ENCODE measurements at regions not wholly inside any gene's neighbourhood (a gene's known extent, or its start where the extent isn't known, plus 50 kb on each side); places are given as distances from the start of the nearest gene placed in this dataset.

DNA sequence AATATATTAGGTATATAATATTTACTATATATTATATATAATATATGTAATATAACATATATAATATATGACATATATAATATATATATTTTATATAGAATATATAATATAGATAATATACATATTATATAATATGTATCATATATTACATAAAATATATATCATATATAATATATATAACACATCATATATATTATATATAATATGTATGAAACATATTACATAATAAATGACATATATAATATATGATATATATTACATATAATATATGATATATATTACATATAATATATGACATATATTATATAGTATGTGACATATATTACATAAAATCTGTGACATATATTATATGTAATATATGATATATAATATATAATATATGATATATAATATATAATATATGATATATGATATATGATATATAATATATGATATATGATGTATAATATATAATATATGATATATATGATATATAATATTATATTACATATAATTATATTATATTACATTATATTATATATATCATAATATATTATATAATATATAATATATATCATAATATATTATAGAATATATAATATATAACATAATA lies 119.5 kb upstream of the RIMBP3 start (continued):
- TF ChIP-seq, protein P1, sequence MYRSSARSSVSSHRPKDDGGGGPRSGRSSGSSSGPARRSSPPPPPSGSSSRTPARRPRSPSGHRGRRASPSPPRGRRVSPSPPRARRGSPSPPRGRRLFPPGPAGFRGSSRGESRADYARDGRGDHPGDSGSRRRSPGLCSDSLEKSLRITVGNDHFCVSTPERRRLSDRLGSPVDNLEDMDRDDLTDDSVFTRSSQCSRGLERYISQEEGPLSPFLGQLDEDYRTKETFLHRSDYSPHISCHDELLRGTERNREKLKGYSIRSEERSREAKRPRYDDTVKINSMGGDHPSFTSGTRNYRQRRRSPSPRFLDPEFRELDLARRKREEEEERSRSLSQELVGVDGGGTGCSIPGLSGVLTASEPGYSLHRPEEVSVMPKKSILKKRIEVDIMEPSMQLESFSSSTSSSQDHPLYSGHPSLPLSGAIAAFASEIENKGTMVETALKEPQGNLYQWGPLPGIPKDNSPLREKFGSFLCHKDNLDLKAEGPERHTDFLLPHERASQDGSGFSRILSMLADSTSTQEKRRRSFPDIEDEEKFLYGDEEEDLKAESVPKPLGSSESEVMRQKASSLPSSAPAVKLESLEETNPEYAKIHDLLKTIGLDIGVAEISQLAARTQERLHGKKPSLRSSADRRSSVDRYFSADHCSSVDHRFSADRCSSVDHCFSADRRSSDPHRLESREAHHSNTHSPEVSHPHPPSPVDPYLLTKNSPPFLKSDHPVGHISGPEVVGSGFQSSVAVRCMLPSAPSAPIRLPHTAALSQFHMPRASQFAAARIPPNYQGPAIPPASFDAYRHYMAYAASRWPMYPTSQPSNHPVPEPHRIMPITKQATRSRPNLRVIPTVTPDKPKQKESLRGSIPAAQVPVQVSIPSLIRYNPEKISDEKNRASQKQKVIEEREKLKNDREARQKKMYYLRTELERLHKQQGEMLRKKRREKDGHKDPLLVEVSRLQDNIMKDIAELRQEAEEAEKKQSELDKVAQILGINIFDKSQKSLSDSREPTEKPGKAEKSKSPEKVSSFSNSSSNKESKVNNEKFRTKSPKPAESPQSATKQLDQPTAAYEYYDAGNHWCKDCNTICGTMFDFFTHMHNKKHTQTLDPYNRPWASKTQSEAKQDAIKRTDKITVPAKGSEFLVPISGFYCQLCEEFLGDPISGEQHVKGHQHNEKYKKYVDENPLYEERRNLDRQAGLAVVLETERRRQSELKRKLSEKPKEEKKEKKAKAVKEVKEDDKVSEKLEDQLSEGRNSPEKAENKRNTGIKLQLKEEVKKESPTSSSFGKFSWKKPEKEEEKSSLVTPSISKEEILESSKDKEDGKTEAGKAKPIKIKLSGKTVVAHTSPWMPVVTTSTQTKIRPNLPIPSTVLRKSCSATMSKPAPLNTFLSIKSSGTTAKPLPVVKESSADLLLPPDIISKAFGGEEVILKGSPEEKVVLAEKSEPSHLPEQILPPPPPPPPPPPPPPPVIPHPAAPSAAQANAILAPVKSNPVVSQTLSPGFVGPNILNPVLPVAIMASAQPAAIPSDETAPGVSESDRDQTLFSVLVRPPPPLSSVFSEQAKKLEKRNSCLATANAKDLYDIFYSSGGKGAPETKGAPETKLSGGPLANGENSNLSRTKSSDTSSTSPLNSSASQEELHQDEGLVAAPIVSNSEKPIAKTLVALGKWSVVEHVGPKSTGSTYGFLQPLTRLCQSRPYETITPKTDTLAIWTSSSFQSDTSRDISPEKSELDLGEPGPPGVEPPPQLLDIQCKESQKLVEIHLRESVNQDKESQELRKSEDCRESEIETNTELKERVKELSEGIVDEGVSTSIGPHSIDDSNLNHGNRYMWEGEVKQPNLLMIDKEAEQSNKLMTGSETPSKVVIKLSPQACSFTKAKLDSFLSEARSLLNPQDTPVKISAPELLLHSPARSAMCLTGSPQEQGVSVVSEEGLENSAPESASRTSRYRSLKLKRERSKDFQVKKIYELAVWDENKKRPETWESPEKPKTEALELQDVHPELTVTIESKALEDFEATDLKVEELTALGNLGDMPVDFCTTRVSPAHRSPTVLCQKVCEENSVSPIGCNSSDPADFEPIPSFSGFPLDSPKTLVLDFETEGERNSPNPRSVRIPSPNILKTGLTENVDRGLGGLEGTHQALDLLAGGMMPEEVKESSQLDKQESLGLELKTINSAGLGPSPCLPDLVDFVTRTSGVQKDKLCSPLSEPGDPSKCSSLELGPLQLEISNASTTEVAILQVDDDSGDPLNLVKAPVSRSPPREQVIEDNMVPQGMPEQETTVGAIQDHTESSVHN (IDR thresholded peaks at IDR 0.05; ENCODE audit: borderline replicate concordance in 1 of 2, low read depth in 1 of 2), result no peak
- TF ChIP-seq PHF21A (IDR thresholded peaks at IDR 0.05; ENCODE audit: borderline replicate concordance, low read depth) (no peak), HNRNPUL1 (IDR thresholded peaks at IDR 0.05; ENCODE audit: low read length) (no peak), LEF1 (IDR thresholded peaks at IDR 0.05) (no peak), NCOA2 (IDR thresholded peaks at IDR 0.05; ENCODE audit: partially characterized antibody in 2 of 2) (peak; percentile 33 to 99), PTTG1 (tag; IDR thresholded peaks at IDR 0.05; ENCODE audit: low read depth) (no peak), SMARCA4 (IDR thresholded peaks at IDR 0.05) (no peak), EP400 (IDR thresholded peaks at IDR 0.05) (peak; percentile 29; the same call in 1 of the 2 replicates), TGIF2 (CRISPR knock-in tag; IDR thresholded peaks at IDR 0.05) (no peak), ZNF274 (IDR thresholded peaks at IDR 0.05; ENCODE audit: borderline replicate concordance, low read depth, low read length) (peak; percentile 84; the same call in 1 of the 2 replicates), SMARCB1 (IDR thresholded peaks at IDR 0.05; ENCODE audit: insufficient read length, low read depth) (no peak)
- TF ChIP-seq, protein P2, sequence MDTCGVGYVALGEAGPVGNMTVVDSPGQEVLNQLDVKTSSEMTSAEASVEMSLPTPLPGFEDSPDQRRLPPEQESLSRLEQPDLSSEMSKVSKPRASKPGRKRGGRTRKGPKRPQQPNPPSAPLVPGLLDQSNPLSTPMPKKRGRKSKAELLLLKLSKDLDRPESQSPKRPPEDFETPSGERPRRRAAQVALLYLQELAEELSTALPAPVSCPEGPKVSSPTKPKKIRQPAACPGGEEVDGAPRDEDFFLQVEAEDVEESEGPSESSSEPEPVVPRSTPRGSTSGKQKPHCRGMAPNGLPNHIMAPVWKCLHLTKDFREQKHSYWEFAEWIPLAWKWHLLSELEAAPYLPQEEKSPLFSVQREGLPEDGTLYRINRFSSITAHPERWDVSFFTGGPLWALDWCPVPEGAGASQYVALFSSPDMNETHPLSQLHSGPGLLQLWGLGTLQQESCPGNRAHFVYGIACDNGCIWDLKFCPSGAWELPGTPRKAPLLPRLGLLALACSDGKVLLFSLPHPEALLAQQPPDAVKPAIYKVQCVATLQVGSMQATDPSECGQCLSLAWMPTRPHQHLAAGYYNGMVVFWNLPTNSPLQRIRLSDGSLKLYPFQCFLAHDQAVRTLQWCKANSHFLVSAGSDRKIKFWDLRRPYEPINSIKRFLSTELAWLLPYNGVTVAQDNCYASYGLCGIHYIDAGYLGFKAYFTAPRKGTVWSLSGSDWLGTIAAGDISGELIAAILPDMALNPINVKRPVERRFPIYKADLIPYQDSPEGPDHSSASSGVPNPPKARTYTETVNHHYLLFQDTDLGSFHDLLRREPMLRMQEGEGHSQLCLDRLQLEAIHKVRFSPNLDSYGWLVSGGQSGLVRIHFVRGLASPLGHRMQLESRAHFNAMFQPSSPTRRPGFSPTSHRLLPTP (IDR thresholded peaks at IDR 0.05; ENCODE audit: borderline replicate concordance, extremely low read depth, insufficient read length), result no peak
- TF ChIP-seq, protein P3, sequence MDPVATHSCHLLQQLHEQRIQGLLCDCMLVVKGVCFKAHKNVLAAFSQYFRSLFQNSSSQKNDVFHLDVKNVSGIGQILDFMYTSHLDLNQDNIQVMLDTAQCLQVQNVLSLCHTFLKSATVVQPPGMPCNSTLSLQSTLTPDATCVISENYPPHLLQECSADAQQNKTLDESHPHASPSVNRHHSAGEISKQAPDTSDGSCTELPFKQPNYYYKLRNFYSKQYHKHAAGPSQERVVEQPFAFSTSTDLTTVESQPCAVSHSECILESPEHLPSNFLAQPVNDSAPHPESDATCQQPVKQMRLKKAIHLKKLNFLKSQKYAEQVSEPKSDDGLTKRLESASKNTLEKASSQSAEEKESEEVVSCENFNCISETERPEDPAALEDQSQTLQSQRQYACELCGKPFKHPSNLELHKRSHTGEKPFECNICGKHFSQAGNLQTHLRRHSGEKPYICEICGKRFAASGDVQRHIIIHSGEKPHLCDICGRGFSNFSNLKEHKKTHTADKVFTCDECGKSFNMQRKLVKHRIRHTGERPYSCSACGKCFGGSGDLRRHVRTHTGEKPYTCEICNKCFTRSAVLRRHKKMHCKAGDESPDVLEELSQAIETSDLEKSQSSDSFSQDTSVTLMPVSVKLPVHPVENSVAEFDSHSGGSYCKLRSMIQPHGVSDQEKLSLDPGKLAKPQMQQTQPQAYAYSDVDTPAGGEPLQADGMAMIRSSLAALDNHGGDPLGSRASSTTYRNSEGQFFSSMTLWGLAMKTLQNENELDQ (CRISPR knock-in tag; IDR thresholded peaks at IDR 0.05; ENCODE audit: borderline replicate concordance), result no peak

All from K562 (cell line).